ENCODE measurements at regions not wholly inside any gene's neighbourhood (a gene's known extent, or its start where the extent isn't known, plus 50 kb on each side); places are given as distances from the start of the nearest gene placed in this dataset.

DNA sequence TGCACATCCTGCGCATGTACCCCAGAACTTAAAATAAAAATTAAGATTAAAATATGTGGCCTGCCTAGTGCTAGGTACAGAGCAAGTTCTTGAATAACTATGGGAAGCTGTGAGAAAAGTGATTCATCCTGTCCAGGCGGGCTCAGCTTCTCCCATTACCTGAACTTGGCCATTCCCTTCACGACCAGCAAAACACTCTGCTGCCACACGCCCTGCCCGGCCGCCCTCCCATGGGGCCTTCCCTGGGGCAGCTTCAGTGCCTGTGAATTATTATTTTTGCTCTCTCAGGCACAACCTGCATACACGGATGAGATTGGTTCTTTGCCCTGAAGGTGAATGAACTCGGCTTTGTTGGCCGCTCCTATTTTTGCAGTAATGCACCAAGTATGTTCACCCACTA, 209.2 kb upstream of the SHH start:
- TF ChIP-seq, protein P1, sequence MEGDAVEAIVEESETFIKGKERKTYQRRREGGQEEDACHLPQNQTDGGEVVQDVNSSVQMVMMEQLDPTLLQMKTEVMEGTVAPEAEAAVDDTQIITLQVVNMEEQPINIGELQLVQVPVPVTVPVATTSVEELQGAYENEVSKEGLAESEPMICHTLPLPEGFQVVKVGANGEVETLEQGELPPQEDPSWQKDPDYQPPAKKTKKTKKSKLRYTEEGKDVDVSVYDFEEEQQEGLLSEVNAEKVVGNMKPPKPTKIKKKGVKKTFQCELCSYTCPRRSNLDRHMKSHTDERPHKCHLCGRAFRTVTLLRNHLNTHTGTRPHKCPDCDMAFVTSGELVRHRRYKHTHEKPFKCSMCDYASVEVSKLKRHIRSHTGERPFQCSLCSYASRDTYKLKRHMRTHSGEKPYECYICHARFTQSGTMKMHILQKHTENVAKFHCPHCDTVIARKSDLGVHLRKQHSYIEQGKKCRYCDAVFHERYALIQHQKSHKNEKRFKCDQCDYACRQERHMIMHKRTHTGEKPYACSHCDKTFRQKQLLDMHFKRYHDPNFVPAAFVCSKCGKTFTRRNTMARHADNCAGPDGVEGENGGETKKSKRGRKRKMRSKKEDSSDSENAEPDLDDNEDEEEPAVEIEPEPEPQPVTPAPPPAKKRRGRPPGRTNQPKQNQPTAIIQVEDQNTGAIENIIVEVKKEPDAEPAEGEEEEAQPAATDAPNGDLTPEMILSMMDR (conservative IDR thresholded peaks at IDR 0.05 in 1 of 2, IDR thresholded peaks at IDR 0.05 in 1 of 2; ENCODE audit: low read depth in 1 of 2, low read length in 2 of 2) = no peak
- no peak for TF ChIP-seq EZH2 (IDR thresholded peaks at IDR 0.05; ENCODE audit: low read length, missing control alignments)
